OCI-LY1 (cell line): ENCODE measurements at regions not wholly inside any gene's neighbourhood (a gene's known extent, or its start where the extent isn't known, plus 50 kb on each side); places are given as distances from the start of the nearest gene placed in this dataset.

Source experiments
- H2AFZ ChIP-seq: fragments of 200-600 bp; sonication (generic), shearing (Covaris generic); 2 replicates; pipeline ENCODE4 v1.6.0; 2014; ENCODE audit warnings: antibody characterized with exemption, mild to moderate bottlenecking, low read length
- H3F3A ChIP-seq: fragments of 200-600 bp; sonication (generic), shearing (Covaris generic); 2 replicates; pipeline ENCODE4 v1.6.0; 2014; ENCODE audit warnings: mild to moderate bottlenecking, antibody characterized with exemption, low read length, moderate library complexity; ENCODE audit not compliant: insufficient read depth
- H3K27ac ChIP-seq: fragments of 200-600 bp; sonication (generic); 2 replicates; pipeline ENCODE4 v1.5.1; 2014; ENCODE audit warnings: low read length, mixed run types, mild to moderate bottlenecking, low read depth; ENCODE audit not compliant: poor library complexity, severe bottlenecking
- H3K27me3 ChIP-seq: fragments of 200-600 bp; sonication (generic); 2 replicates; pipeline ENCODE4 v1.6.0; 2014; ENCODE audit warnings: antibody characterized with exemption, mild to moderate bottlenecking, low read length, moderate library complexity; ENCODE audit not compliant: insufficient read depth
- H3K36me3 ChIP-seq: fragments of 200-600 bp; sonication (generic); 2 replicates; pipeline ENCODE4 v1.6.1; 2014; ENCODE audit warnings: mild to moderate bottlenecking, antibody characterized with exemption, low read length, moderate library complexity, mixed read lengths; ENCODE audit not compliant: insufficient read depth
- H3K4me1 ChIP-seq: fragments of 200-600 bp; sonication (generic); 2 replicates; pipeline ENCODE4 v1.5.1; 2014; ENCODE audit warnings: mild to moderate bottlenecking, low read length, moderate library complexity; ENCODE audit not compliant: insufficient read depth, severe bottlenecking
- H3K4me2 ChIP-seq: fragments of 200-600 bp; sonication (generic), shearing (Covaris generic); 2 replicates; pipeline ENCODE4 v1.6.1; 2014; ENCODE audit warnings: low read length
- H3K4me3 ChIP-seq: fragments of 200-600 bp; sonication (generic); 2 replicates; pipeline ENCODE4 v1.5.1; 2014; ENCODE audit warnings: low read length, low read depth, mild to moderate bottlenecking, mixed read lengths; ENCODE audit not compliant: poor library complexity, severe bottlenecking
- H3K79me2 ChIP-seq: fragments of 200-600 bp; shearing (Covaris generic); 2 replicates; pipeline ENCODE4 v1.6.1; 2016; ENCODE audit warnings: mixed run types, low read length, mixed read lengths; ENCODE audit not compliant: insufficient read depth
- H3K9ac ChIP-seq: fragments of 200-600 bp; sonication (generic), shearing (Covaris generic); 2 replicates; pipeline ENCODE4 v1.6.1; 2014; ENCODE audit warnings: mild to moderate bottlenecking, low read length, mixed read lengths
- H3K9me2 ChIP-seq: fragments of 200-600 bp; sonication (generic), shearing (Covaris generic); 2 replicates; pipeline ENCODE4 v1.6.1; 2014; ENCODE audit warnings: low read depth, mild to moderate bottlenecking, low read length, mixed read lengths
- H3K9me3 ChIP-seq: fragments of 200-600 bp; shearing (Covaris generic); 2 replicates; pipeline ENCODE4 v1.6.1; 2014; ENCODE audit warnings: low read length, mixed read lengths
- H4K20me1 ChIP-seq: fragments of 200-600 bp; sonication (generic), shearing (Covaris generic); 2 replicates; pipeline ENCODE4 v1.6.0; 2016; ENCODE audit warnings: mild to moderate bottlenecking, low read length; ENCODE audit not compliant: insufficient read depth
- EZH2 ChIP-seq: fragments of 200-600 bp; sonication (generic), shearing (Covaris generic); IDR thresholded peaks from 2 replicates; pipeline ENCODE4 v1.8.0; 2017; ENCODE audit warnings: borderline replicate concordance, mixed run types, mild to moderate bottlenecking, antibody characterized with exemption, low read length, moderate library complexity, mixed read lengths
- TF ChIP-seq, protein P1 (sequence below): fragments of 200-600 bp; sonication (generic), shearing (Covaris generic); IDR thresholded peaks from 2 replicates; pipeline ENCODE4 v1.5.1; 2017; ENCODE audit warnings: mild to moderate bottlenecking, antibody characterized with exemption, low read length, moderate library complexity, mixed read lengths

DNA sequence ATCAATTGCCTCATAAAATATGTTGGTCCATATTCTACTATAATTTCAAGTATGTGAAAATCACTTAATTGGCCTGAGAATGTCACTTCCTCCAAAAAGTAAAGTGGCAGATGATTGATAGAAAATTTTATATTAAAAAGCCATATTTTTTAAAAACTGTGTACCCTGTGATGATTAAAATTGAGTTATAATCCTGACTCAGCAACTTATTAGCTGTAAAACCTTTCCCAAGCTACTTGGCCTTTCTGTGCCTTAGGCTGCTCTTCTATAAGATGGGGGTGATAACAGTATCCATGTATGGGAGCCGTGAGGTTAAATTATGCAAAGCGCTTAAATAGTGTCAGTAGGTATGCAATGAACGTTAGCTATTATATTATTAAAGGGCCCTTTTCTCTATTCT is 524.4 kb downstream of the TFAP2A start:
- no peak overlapping the region for H3K4me3 ChIP-seq
- no peak overlapping the region for H3K27ac ChIP-seq
- H3K27me3 ChIP-seq = no peaks in the 10 kb centered on the region
- H3K9ac ChIP-seq = no peak overlapping the region
- H3F3A ChIP-seq = no peaks in the 10 kb centered on the region
- TF ChIP-seq, protein P1, sequence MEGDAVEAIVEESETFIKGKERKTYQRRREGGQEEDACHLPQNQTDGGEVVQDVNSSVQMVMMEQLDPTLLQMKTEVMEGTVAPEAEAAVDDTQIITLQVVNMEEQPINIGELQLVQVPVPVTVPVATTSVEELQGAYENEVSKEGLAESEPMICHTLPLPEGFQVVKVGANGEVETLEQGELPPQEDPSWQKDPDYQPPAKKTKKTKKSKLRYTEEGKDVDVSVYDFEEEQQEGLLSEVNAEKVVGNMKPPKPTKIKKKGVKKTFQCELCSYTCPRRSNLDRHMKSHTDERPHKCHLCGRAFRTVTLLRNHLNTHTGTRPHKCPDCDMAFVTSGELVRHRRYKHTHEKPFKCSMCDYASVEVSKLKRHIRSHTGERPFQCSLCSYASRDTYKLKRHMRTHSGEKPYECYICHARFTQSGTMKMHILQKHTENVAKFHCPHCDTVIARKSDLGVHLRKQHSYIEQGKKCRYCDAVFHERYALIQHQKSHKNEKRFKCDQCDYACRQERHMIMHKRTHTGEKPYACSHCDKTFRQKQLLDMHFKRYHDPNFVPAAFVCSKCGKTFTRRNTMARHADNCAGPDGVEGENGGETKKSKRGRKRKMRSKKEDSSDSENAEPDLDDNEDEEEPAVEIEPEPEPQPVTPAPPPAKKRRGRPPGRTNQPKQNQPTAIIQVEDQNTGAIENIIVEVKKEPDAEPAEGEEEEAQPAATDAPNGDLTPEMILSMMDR = no peak
- TF ChIP-seq EZH2 = no peak
- no peaks in the 10 kb centered on the region for H3K9me3 ChIP-seq
- no peaks in the 10 kb centered on the region for H3K9me2 ChIP-seq
- no peaks in the 10 kb centered on the region for H3K4me1 ChIP-seq
- H2AFZ ChIP-seq = no peak overlapping the region
- H3K36me3 ChIP-seq = no peaks in the 10 kb centered on the region
- H3K4me2 ChIP-seq = no peak overlapping the region
- H3K79me2 ChIP-seq = no peaks in the 10 kb centered on the region
- no peaks in the 10 kb centered on the region for H4K20me1 ChIP-seq

DNA sequence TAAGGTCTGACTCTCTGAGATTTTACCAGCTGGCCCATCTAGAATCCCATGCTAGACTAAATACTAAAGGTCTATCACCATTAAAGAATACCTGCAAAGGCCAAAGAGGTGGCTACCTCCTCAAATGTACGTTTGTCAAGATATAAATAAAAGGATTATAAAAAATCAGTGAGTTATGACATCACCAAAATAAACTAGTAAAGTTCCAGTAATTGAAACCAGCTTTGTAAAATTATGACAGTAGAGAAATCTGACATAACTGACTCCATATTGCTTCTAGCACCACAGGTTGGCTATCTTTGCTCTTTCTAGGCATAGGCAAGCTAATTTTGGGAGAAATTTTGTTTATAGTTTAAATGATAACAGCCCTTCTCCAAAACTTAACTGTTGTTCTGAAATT is 536.3 kb downstream of the TFAP2A start:
- Histone ChIP-seq H3K9me3 (no peaks in the 10 kb centered on the region), H3K9ac (no peak overlapping the region), H3K36me3 (no peaks in the 10 kb centered on the region), H3K9me2 (no peaks in the 10 kb centered on the region), H3K4me3 (no peak overlapping the region), H2AFZ (no peak overlapping the region), H3K4me2 (no peak overlapping the region), H3K27ac (no peak overlapping the region), H3K79me2 (no peaks in the 10 kb centered on the region), H3K4me1 (no peaks in the 10 kb centered on the region), H4K20me1 (no peaks in the 10 kb centered on the region), H3K27me3 (no peaks in the 10 kb centered on the region), H3F3A (no peaks in the 10 kb centered on the region)
- no peak for TF ChIP-seq EZH2
- TF ChIP-seq, protein P1 = no peak

DNA sequence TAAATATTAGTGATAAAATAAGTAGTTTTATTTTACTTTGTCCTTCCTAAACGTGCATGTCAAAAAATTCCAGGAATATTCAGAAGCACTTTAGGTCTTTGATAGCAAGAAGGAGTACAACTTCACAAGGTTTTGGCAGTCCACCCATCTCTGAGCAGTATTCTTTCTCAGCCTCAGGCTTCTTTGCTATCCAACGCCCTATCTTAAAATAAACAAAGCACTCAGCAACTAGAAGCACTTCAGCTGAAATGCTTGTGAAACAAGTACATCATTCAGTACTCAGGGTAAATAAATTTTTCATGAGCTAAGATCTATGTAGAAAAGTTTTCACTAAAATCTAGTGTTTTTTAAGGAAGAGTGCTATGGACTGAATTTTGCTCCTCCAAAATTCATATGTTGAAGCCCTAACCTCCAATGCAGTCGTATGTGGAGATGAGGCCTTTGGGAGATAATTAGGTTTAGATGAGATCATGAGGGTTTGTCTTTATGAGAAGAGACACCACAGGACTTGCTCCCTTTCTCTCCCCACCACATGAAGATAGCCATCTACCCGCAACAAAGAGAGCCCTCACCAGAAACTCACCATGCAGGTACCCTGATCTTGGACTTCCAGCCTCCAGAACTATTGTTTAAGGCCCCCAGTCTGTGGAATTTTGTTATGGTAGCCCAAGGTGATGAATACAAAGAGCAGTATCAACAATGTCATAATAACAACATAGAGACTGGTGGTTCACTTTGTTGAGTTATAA is 539.1 kb downstream of the TFAP2A start:
- Histone ChIP-seq H3K79me2 (no peaks in the 10 kb centered on the region), H3K27ac (no peak overlapping the region), H3K4me1 (no peaks in the 10 kb centered on the region), H3K9me3 (no peaks in the 10 kb centered on the region), H3K36me3 (no peaks in the 10 kb centered on the region), H3K27me3 (no peaks in the 10 kb centered on the region), H3F3A (no peaks in the 10 kb centered on the region), H3K4me2 (no peak overlapping the region), H3K4me3 (no peak overlapping the region), H3K9ac (no peak overlapping the region), H4K20me1 (no peaks in the 10 kb centered on the region), H3K9me2 (no peaks in the 10 kb centered on the region), H2AFZ (no peak overlapping the region)
- no peak for TF ChIP-seq EZH2
- TF ChIP-seq, protein P1 = no peak
